GM12878 (cell line): ENCODE measurements at regions not wholly inside any gene's neighbourhood (a gene's known extent, or its start where the extent isn't known, plus 50 kb on each side); places are given as distances from the start of the nearest gene placed in this dataset.

Source experiments
- ATAC-seq: fragments of 200-7000 bp; cut with Tn5 transposase; 3 replicates; pipeline ENCODE4 v1.9.1; 2020; ENCODE audit warnings: mild to moderate bottlenecking, moderate library complexity
- BruUV-seq: library from RNA; stranded (reverse); fragments of 400-500 nt; replicated peaks from 2 replicates; lab custom pipeline; 2021; lab: Mats Ljungman, UMichigan
- CTCF ChIA-PET: fragments of 300-600 bp; sonication (Branson Sonifier 250); formaldehyde crosslinking; extraction: SDS; loops from one replicate; lab custom pipeline; 2021; ENCODE audit warnings: inconsistent platforms; lab: Yijun Ruan, JAX
- POLR2A ChIA-PET: fragments of 350-600 bp; formaldehyde crosslinking; extraction: SDS; loops from one replicate; lab custom pipeline; 2021; ENCODE audit warnings: inconsistent platforms; lab: Charles Lee
- RAD21 ChIA-PET: fragments of 300-600 bp; sonication (Branson Sonifier 250); formaldehyde crosslinking; loops from one replicate; lab custom pipeline; 2023; ENCODE audit warnings: antibody characterized with exemption; ENCODE audit not compliant: unreplicated experiment; lab: Charles Lee
- SMC1A ChIA-PET: fragments of 300-600 bp; sonication (Branson Sonifier 250); formaldehyde crosslinking; loops from one replicate; lab custom pipeline; 2023; ENCODE audit not compliant: unreplicated experiment, uncharacterized antibody; lab: Charles Lee
- DNase-seq: peaks from one replicate; pipeline ENCODE4 v3.0.0-alpha.2; 2011; ENCODE audit warnings: low read depth, low spot score
- FAIRE-seq: peaks from 3 replicates; lab custom pipeline; 2011; peaks lifted over from hg19 to GRCh38; lab: Jason Lieb, UNC
- H2AFZ ChIP-seq: 2 replicates; pipeline ENCODE4 v1.6.0; 2011; ENCODE audit warnings: low read depth, low read length, control low read depth; ENCODE audit not compliant: control insufficient read depth
- H3K27ac ChIP-seq: 2 replicates; pipeline ENCODE4 v1.5.1; 2011; ENCODE audit warnings: control low read depth; ENCODE audit not compliant: control insufficient read depth, insufficient read depth
- H3K27me3 ChIP-seq, 2 experiments: replicated peaks in 1 of 2; 2 replicates each; pipeline versions ENCODE4 v1.6.0 to v1.6.1; 2011; ENCODE audit warnings: low read length in 1 of 2; ENCODE audit not compliant: control insufficient read depth in 2 of 2, insufficient read depth in 2 of 2
- H3K36me3 ChIP-seq, 2 experiments: 2 replicates each; pipeline ENCODE4 v1.5.1; 2011; ENCODE audit warnings: low read length in 1 of 2; ENCODE audit not compliant: control insufficient read depth in 2 of 2, insufficient read depth in 2 of 2
- H3K4me1 ChIP-seq: 2 replicates; pipeline ENCODE4 v1.6.1; 2011; ENCODE audit warnings: mild to moderate bottlenecking, low read length, moderate library complexity, mixed read lengths; ENCODE audit not compliant: control insufficient read depth, insufficient read depth
- H3K4me2 ChIP-seq: 2 replicates; pipeline ENCODE4 v1.6.0; 2011; ENCODE audit warnings: control low read depth; ENCODE audit not compliant: control insufficient read depth, insufficient read depth
- H3K4me3 ChIP-seq: fragments of 200-600 bp; sonication (generic); 2 replicates; pipeline ENCODE4 v1.5.1; 2016
- H3K79me2 ChIP-seq: 2 replicates; pipeline ENCODE4 v1.6.0; 2011; ENCODE audit warnings: low read length; ENCODE audit not compliant: control insufficient read depth, insufficient read depth
- H3K9ac ChIP-seq: 2 replicates; pipeline ENCODE4 v1.8.0; 2011; ENCODE audit warnings: low read length, control low read depth, mixed read lengths; ENCODE audit not compliant: control insufficient read depth, insufficient read depth
- H3K9me3 ChIP-seq: replicated peaks from 3 replicates; pipeline ENCODE4 v1.5.1; 2011; ENCODE audit warnings: mild to moderate bottlenecking, low read length; ENCODE audit not compliant: control insufficient read depth, insufficient read depth
- H4K20me1 ChIP-seq: 2 replicates; pipeline ENCODE4 v1.6.0; 2011; ENCODE audit not compliant: control insufficient read depth, insufficient read depth
- RBBP5 ChIP-seq: fragments of 200-600 bp; sonication (generic); conservative IDR thresholded peaks from 2 replicates; pipeline ENCODE4 v1.6.1; 2016
- ZBTB4 ChIP-seq: fragments of 450-650 bp; formaldehyde crosslinking; IDR thresholded peaks from 2 replicates; pipeline ENCODE4 v1.4.0; 2022; ENCODE audit warnings: mild to moderate bottlenecking, moderate library complexity
- whole genome bisulfite sequencing: methylation state at CpG from one replicate; pipeline ENCODE4 v1.1.6; 2016; ENCODE audit warnings: low lambda C conversion rate; ENCODE audit not compliant: insufficient replicate concordance, insufficient coverage; ENCODE audit errors: missing lambda C conversion rate; 5-methylcytosine and 5-hydroxymethylcytosine counted together
- in situ Hi-C: fragments of 300-500 bp; cut with MboI; formaldehyde crosslinking; loops from 9 replicates; pipeline ENCODE4 v1.14.3; 2018; ENCODE audit warnings: mixed read lengths
- intact Hi-C: fragments of 100-400 bp; cut with micrococcal nuclease; formaldehyde crosslinking; loops from one replicate; pipeline ENCODE4 v1.14.2; 2022; ENCODE audit not compliant: unreplicated experiment
- TF ChIP-seq, protein P1 (sequence below): IDR thresholded peaks from 2 replicates; pipeline ENCODE4 v1.6.1; 2012; ENCODE audit warnings: mild to moderate bottlenecking, low read depth, low read length

DNA sequence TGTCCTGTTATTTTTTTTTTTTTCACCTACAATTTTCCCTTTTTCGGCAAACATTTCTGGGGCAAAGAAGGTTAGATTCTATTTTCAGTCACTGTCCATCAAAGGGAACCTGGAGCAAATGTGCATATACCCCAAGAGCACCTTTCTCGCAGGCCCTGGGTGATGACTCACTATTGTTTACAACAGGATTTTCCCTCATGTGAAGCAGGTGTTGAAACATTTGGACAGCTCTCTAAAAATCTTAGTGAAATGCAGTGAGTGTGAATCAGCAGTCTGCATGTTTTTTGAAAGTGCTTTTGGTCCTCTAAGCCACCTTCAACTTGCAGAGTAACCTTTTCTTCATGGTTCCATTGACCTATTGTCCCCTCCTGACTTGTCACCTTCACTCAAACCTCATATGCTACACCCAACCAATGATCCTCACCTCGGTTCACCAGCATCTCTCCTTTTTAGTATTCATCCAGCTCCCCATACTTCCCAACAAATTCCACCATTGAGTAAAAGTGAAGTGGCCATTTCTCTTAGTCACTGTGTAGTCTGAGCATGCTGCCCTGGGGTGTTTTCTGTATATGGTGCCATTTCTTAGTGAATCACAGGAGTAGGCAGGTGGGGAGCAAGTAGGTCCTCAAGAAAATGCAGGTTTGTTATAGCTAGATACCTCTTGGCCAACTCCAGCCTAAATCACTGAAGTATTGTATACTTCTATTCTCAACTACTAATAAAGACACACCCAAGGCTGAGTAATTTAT is 260.2 kb downstream of the BMP4 start:
- FAIRE-seq (no peak), DNase-seq (no peak), ATAC-seq (no peak)
- intact Hi-C loops: no loop called here
- no peak overlapping the region for H3K4me2 ChIP-seq
- no peaks in the 10 kb centered on the region for H4K20me1 ChIP-seq
- H3K4me3 ChIP-seq: no peak overlapping the region
- no peaks in the 10 kb centered on the region for H3K9me3 ChIP-seq
- ChIA-PET SMC1A (interaction anchor here (1.0 to 1.1 kb wide), 3 partner anchors 53 to 82 kb away, joined by 3 to 5 read pairs (median 3); no protein-coding TSS in a partner anchor), RAD21 (interaction anchor here (1.0 kb wide), 1 partner anchor 67 kb away, joined by 3 read pairs; no protein-coding TSS in a partner anchor), POLR2A (no interaction called here), CTCF (interaction anchor here (0.6 to 0.7 kb wide), 3 partner anchors 22 to 1502 kb away, joined by 3 read pairs; no protein-coding TSS in a partner anchor)
- no peaks in the 10 kb centered on the region for H3K27me3 ChIP-seq
- H2AFZ ChIP-seq: no peak overlapping the region
- no peaks in the 10 kb centered on the region for H3K36me3 ChIP-seq
- no peaks in the 10 kb centered on the region for H3K79me2 ChIP-seq
- H3K9ac ChIP-seq: no peak overlapping the region
- no peak overlapping the region for H3K27ac ChIP-seq
- WGBS: 38% methylated on average over 3 of the region's 3 CpGs
- no TSS peak for BruUV-seq
- in situ Hi-C loops: no loop called here
- H3K4me1 ChIP-seq: peaks cover 11% of the 10 kb centered on the region
- TF ChIP-seq, protein P1, sequence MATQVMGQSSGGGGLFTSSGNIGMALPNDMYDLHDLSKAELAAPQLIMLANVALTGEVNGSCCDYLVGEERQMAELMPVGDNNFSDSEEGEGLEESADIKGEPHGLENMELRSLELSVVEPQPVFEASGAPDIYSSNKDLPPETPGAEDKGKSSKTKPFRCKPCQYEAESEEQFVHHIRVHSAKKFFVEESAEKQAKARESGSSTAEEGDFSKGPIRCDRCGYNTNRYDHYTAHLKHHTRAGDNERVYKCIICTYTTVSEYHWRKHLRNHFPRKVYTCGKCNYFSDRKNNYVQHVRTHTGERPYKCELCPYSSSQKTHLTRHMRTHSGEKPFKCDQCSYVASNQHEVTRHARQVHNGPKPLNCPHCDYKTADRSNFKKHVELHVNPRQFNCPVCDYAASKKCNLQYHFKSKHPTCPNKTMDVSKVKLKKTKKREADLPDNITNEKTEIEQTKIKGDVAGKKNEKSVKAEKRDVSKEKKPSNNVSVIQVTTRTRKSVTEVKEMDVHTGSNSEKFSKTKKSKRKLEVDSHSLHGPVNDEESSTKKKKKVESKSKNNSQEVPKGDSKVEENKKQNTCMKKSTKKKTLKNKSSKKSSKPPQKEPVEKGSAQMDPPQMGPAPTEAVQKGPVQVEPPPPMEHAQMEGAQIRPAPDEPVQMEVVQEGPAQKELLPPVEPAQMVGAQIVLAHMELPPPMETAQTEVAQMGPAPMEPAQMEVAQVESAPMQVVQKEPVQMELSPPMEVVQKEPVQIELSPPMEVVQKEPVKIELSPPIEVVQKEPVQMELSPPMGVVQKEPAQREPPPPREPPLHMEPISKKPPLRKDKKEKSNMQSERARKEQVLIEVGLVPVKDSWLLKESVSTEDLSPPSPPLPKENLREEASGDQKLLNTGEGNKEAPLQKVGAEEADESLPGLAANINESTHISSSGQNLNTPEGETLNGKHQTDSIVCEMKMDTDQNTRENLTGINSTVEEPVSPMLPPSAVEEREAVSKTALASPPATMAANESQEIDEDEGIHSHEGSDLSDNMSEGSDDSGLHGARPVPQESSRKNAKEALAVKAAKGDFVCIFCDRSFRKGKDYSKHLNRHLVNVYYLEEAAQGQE: peak; percentile 48; the same call in 1 of the 2 replicates
- TF ChIP-seq RBBP5 (no peak), ZBTB4 (no peak)
